OCI-LY3 (cell line): ENCODE measurements at regions not wholly inside any gene's neighbourhood (a gene's known extent, or its start where the extent isn't known, plus 50 kb on each side); places are given as distances from the start of the nearest gene placed in this dataset.

Experiments
- H2AFZ ChIP-seq: fragments of 200-600, 300-600 bp; shearing (Covaris generic); 2 replicates; pipeline ENCODE4 v1.6.0; 2014; ENCODE audit warnings: antibody characterized with exemption, low read depth, low read length
- H3K27ac ChIP-seq: fragments of 200-600, 300-600 bp; sonication (generic); 2 replicates; pipeline ENCODE4 v1.5.1; 2014; ENCODE audit warnings: mild to moderate bottlenecking, low read length, moderate library complexity, mixed read lengths
- H3K27me3 ChIP-seq: fragments of 200-600, 300-600 bp; sonication (generic); 2 replicates; pipeline ENCODE4 v1.6.1; 2014; ENCODE audit warnings: low read depth, low read length, mixed read lengths
- H3K36me3 ChIP-seq: fragments of 200-600, 300-600 bp; sonication (generic); replicated peaks from 2 replicates; pipeline ENCODE3; 2014; ENCODE audit warnings: low read depth, low read length, mixed read lengths
- H3K4me1 ChIP-seq: fragments of 300-600, 200-600 bp; sonication (generic); 2 replicates; pipeline ENCODE4 v1.6.1; 2014; ENCODE audit warnings: low read length, mixed read lengths
- H3K4me2 ChIP-seq: fragments of 200-600, 300-600 bp; sonication (generic); 2 replicates; pipeline ENCODE4 v1.6.1; 2014; ENCODE audit warnings: low read length, mixed read lengths
- H3K4me3 ChIP-seq: fragments of 300-600, 200-600 bp; sonication (generic); 2 replicates; pipeline ENCODE4 v1.5.1; 2014; ENCODE audit warnings: antibody characterized with exemption, mild to moderate bottlenecking, low read length, moderate library complexity
- H3K79me2 ChIP-seq: fragments of 300-600, 200-600 bp; shearing (Covaris generic); 2 replicates; pipeline ENCODE4 v1.6.1; 2014; ENCODE audit warnings: mild to moderate bottlenecking, low read length, mixed read lengths
- H3K9ac ChIP-seq: fragments of 300-600, 200-600 bp; shearing (Covaris generic); 2 replicates; pipeline ENCODE4 v1.6.0; 2014; ENCODE audit warnings: mild to moderate bottlenecking, low read length, moderate library complexity
- H3K9me3 ChIP-seq: fragments of 200-600, 300-600 bp; shearing (Covaris generic); 2 replicates; pipeline ENCODE4 v1.6.1; 2014; ENCODE audit warnings: low read length, mixed read lengths; ENCODE audit not compliant: insufficient read depth
- H4K20me1 ChIP-seq: fragments of 200-600, 300-600 bp; sonication (generic); 2 replicates; pipeline ENCODE4 v1.6.1; 2016; ENCODE audit warnings: low read length, mixed read lengths; ENCODE audit not compliant: insufficient read depth
- CTCF ChIP-seq: fragments of 200-600, 300-600 bp; sonication (generic); IDR thresholded peaks from 2 replicates; pipeline ENCODE4 v1.5.1; 2014; ENCODE audit warnings: antibody characterized with exemption, low read length, low read depth
- EZH2phosphoT487 ChIP-seq: fragments of 200-600 bp; shearing (Covaris generic); IDR thresholded peaks from 2 replicates; pipeline ENCODE4 v1.6.1; 2018; ENCODE audit warnings: antibody characterized with exemption, mixed run types, low read depth

GRCh38 chr3:71931922-71932321, 147.0 kb upstream of the PROK2 start:
- H3K27me3 ChIP-seq: peaks cover 89% of the 10 kb centered on the region
- no peak overlapping the region for H3K9ac ChIP-seq
- H2AFZ ChIP-seq: no peak overlapping the region
- no peaks in the 10 kb centered on the region for H3K36me3 ChIP-seq
- no peaks in the 10 kb centered on the region for H3K9me3 ChIP-seq
- no peaks in the 10 kb centered on the region for H3K79me2 ChIP-seq
- H3K4me1 ChIP-seq: peaks cover 9% of the 10 kb centered on the region
- H3K27ac ChIP-seq: no peak overlapping the region
- peaks cover 28% of the 10 kb centered on the region for H4K20me1 ChIP-seq
- H3K4me3 ChIP-seq: no peak overlapping the region
- H3K4me2 ChIP-seq: no peak overlapping the region
- no peak for TF ChIP-seq EZH2phosphoT487
- TF ChIP-seq CTCF: no peak

GRCh38 chr3:71930056-71930991, 145.4 kb upstream of the PROK2 start:
- peaks cover 85% of the 10 kb centered on the region for H3K27me3 ChIP-seq
- no peaks in the 10 kb centered on the region for H3K79me2 ChIP-seq

GRCh38 chr3:71928212-71928611, 143.3 kb upstream of the PROK2 start:
- TF ChIP-seq EZH2phosphoT487 (no peak), CTCF (no peak)
- H3K4me2 ChIP-seq: no peak overlapping the region
- peaks cover 85% of the 10 kb centered on the region for H3K27me3 ChIP-seq
- no peaks in the 10 kb centered on the region for H3K79me2 ChIP-seq
- H4K20me1 ChIP-seq: peaks cover 42% of the 10 kb centered on the region
- H3K36me3 ChIP-seq: no peaks in the 10 kb centered on the region
- peaks cover 16% of the 10 kb centered on the region for H3K4me1 ChIP-seq
- H3K9me3 ChIP-seq: no peaks in the 10 kb centered on the region
- no peak overlapping the region for H2AFZ ChIP-seq
- no peak overlapping the region for H3K27ac ChIP-seq
- H3K4me3 ChIP-seq: no peak overlapping the region
- H3K9ac ChIP-seq: no peak overlapping the region

More at GRCh38 chr3:71930056-71930991, 145.4 kb upstream of the PROK2 start:
- no peak overlapping the region for H3K4me3 ChIP-seq
- H4K20me1 ChIP-seq: peaks cover 36% of the 10 kb centered on the region
- H3K4me1 ChIP-seq: peaks cover 16% of the 10 kb centered on the region
- no peaks in the 10 kb centered on the region for H3K9me3 ChIP-seq
- TF ChIP-seq CTCF (peak; percentile 52), EZH2phosphoT487 (no peak)
- H3K27ac ChIP-seq: no peak overlapping the region
- no peak overlapping the region for H3K9ac ChIP-seq
- H3K36me3 ChIP-seq: no peaks in the 10 kb centered on the region
- H3K4me2 ChIP-seq: no peak overlapping the region
- no peak overlapping the region for H2AFZ ChIP-seq

- H3K9ac ChIP-seq: no peak overlapping the region
- H3K36me3 ChIP-seq: no peaks in the 10 kb centered on the region
- no peak for TF ChIP-seq CTCF
- TF ChIP-seq EZH2phosphoT487: no peak
- no peaks in the 10 kb centered on the region for H3K79me2 ChIP-seq
- H3K27me3 ChIP-seq: peaks cover 85% of the 10 kb centered on the region
- no peaks in the 10 kb centered on the region for H3K9me3 ChIP-seq
- peaks cover 16% of the 10 kb centered on the region for H3K4me1 ChIP-seq
- H3K4me2 ChIP-seq: no peak overlapping the region
- H3K4me3 ChIP-seq: no peak overlapping the region
- H4K20me1 ChIP-seq: peaks cover 48% of the 10 kb centered on the region
- no peak overlapping the region for H2AFZ ChIP-seq
- no peak overlapping the region for H3K27ac ChIP-seq
These were observed 142.6 kb upstream of the PROK2 start for GRCh38 chr3:71927505-71928066.
